ENCODE measurements at regions not wholly inside any gene's neighbourhood (a gene's known extent, or its start where the extent isn't known, plus 50 kb on each side); places are given as distances from the start of the nearest gene placed in this dataset.

DNA sequence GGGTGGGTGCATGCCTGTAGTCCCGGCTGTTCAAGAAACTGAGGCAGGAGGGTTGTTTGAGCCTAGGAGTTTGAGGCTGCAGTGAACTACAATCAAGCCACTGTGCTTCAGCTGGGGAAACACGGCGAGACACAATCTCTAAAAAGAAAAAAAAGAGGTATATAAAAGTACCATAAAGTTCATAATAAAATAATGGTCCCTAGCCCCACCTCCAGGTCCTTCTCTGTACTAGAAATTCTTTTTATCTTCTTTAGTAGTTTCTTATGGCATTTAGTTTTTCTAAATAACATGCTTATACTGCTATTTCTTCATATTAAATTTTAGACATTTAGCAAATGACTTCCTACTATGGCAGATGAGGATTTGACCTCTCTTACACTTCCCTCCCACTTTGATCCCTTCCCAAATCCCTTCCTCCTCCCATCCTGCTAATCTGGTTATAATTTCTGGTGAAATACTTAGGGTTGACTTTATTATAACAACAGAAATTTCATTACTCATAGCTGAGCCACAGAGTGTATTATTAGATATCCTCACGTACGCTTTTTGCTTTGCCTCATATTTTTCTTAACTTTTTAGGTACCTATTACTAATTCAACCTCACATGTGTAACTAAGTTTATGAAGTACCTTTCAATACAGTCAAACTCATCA lies 94.7 kb downstream of the SLC41A2 start:
- in situ Hi-C loops (cut with MboI; ENCODE audit: low sequenced_read_pairs), result loop anchor here (25.0 kb wide), 1 partner anchor 476 kb away; no protein-coding TSS in a partner anchor

DNA sequence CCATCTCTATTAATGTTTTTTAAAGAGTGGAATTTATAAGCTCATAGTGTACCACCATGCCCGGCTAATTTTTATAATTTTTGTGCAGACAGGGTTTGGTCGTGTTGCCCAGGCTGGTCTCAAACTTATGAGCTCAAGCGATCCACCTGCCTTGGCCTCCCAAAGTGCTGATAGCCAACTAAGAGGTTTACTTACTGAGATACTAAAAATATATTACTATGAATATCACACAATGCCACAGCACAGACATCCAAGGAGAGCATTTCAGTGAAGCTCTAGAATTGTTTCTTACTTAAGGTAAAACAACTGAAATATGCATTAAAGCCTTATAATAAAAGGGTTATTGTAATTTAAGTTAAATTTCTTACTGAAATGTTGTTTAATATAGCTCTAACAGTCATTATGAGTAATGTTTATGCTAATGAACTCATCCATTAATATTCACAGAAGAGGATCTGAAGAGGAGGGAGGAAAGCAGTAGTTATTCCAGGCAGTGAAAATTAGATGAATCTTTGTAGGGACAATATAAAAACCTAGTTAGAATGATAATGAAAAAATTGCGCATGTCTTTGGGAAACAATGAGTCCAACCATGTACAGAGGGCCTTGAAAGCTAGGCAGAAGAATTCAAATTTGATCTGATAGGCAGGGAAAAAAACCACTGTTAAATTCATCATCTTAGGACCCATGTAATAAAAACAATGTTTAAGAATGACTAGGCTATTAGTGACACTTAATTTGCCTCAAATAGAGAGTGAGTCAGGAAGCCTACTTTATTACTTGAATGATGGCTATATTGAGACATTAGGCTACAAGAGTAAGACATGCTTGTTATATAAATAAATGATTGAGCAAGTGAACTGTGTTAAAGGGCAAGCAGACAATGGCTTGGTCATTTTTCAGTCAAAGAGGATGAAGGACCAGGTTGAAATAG lies 99.2 kb downstream of the SLC41A2 start:
- in situ Hi-C loops (cut with MboI; ENCODE audit: low sequenced_read_pairs), result loop anchor here (25.0 kb wide), 1 partner anchor 472 kb away; no protein-coding TSS in a partner anchor

DNA sequence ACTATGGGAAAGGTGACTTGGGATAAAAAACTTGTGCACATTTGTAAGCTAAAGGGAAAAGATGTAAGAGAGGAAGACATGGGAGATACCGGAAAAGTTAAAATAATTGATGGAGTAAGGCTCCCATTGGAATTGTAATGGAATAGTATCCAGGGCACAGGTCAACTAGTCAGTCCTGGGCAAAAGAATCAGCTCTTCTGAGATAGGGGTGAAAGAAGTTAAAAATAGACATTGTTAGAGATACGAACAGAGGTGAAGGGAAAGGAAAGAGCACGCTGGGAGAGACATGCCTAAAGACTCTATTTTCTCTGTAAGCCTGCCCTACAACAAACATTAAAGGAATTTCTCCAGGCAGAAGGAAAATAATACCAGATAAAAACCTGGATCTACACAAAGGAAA lies 101.6 kb downstream of the SLC41A2 start:
- in situ Hi-C loops (cut with MboI; ENCODE audit: low sequenced_read_pairs), result loop anchor here (25.0 kb wide), 1 partner anchor 469 kb away; no protein-coding TSS in a partner anchor

DNA sequence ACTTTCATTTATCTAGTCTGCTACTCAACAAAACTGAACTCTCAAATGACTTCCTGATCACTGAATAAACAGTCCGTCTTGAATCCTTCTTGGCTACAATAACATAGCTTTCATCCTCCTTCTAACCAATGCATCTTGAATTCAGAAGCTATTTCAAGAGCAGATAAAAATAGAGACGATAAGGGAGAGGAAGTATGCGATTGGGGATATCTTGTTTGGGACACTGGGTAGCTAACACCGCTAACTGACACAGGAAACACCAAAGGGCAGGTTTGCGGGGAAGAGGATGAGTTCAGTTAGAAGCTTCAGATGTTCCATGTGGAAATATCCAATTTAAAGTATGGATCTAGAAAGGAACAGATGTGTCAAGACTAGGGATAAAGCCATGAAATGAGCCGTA lies 102.5 kb downstream of the SLC41A2 start:
- in situ Hi-C loops (cut with MboI; ENCODE audit: low sequenced_read_pairs), result loop anchor here (25.0 kb wide), 1 partner anchor 468 kb away; no protein-coding TSS in a partner anchor

DNA sequence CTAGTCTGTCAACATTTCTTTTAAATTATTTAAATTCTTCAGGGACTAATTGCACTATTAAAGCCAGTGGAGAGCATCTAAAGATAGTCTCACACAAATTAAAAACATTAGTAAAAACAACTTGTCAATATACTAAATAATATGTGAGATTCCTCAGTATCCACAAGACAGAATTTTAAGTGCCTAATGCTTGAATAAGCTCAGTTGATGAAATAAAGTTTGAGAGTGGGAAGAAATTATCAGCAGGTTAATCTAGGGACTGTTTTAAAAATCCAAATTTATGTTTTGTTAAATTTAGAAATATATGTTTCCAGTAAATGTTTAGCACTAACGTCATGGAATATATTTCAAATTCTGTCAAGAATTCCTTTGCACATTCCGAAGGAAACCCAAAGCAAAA lies 105.2 kb downstream of the SLC41A2 start:
- in situ Hi-C loops (cut with MboI; ENCODE audit: low sequenced_read_pairs), result loop anchor here (25.0 kb wide), 1 partner anchor 466 kb away; no protein-coding TSS in a partner anchor

DNA sequence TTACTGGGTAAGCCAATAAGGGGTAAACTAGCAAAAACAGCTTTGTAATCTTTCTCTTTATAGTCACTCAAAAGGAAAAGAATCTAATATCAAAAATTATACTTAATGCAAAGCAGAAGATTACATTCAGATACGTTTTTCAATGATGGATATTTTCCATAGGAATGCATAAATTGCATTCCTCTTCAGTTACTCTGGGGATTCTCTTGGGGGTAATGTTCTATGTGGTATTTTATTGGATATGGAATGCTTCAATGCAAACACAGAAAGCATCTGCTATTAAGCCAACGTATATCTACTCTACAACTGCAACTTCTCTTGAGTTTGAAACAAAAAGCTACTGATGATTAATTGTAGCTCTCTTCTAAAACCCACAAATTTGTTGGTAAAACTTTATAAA lies 106.0 kb downstream of the SLC41A2 start:
- in situ Hi-C loops (cut with MboI; ENCODE audit: low sequenced_read_pairs), result loop anchor here (25.0 kb wide), 1 partner anchor 465 kb away; no protein-coding TSS in a partner anchor

DNA sequence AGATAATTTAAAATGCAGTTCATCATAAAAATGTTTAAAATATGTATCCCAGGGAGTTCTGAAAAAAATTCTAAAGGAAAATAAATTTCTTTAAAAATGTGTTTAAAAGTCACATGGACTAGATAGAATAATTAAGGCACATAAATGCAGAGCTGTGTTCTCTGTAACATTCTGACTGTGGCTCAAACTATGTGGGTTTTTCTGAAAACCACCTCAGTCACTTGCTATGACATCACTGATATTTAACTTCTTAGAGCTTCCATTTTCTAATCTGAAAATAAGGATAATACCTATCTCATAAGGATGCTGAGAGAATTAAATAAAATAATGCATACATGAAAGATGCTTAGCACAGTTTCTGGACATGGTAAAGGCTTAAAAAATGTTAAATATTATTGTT lies 107.3 kb downstream of the SLC41A2 start:
- in situ Hi-C loops (cut with MboI; ENCODE audit: low sequenced_read_pairs), result loop anchor here (25.0 kb wide), 1 partner anchor 463 kb away; no protein-coding TSS in a partner anchor

DNA sequence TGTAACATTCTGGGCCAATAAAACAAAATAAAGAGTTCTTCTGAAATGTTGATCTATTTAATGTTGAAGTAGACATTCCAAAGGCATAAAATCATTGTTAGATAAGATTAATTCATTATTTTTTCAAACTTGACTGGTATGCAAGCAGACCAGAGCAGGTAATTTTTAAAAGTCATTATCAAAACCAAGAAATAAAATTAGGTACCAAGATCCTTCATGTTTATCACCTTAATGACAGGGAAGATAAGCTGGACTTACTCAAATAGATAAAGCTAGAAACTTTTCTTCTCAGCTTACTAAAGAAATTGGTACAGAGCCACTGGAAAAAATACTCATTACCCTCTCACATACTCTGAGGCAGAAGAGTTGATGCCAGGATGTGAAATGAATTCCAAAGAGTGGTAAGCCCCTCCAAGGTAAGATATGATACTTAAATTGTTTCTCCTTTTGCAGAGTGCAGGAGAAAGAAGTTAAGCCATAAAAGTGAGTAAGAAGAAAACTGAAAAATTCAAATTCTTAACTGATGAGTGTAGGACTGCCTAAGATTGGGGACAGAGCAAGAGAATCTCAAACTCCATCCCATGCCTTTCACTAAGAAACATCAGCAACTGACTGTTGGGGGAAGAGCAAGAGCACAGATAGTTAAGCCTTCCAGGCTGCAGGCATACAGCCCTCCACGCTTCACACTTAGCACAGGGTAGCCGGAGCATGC lies 111.9 kb downstream of the SLC41A2 start:
- in situ Hi-C loops (cut with MboI; ENCODE audit: low sequenced_read_pairs), result no loop called here

DNA sequence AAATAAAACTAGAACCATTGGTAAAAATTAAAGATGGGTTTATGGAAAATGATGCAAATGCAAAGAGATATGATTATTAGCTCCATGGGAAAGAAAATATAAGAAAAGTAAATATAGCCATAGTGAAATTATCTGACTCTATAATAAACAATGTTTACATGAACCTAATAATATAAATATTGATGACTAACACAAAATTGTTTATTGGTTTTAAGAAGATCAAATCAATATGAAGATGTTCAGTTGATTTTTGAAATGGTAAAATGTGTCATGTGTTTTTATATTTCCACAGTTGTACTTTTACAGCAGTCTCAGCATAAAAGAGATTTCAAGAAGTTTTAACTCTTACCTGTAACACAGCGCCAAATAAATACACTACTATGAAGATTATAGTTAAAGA lies 114.0 kb downstream of the SLC41A2 start:
- in situ Hi-C loops (cut with MboI; ENCODE audit: low sequenced_read_pairs), result no loop called here

DNA sequence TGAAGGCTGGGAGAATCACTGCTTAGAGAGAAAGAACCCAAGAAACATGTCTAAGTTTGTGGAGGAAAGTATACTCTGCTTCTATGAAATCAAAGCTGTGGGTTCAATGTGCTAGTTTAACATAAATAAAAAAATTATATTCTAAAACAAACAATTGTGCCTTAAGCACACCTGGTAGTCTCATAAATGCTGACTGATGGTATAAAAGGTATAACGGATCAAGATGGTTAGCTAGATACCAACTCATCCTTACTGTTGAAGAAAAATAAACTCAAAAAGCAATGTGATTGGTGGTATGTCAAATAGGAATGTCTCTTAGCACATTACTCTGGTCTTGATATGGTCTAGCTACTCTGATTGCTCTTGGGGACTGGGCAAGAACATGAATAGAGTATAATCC lies 117.8 kb downstream of the SLC41A2 start:
- in situ Hi-C loops (cut with MboI; ENCODE audit: low sequenced_read_pairs), result no loop called here

DNA sequence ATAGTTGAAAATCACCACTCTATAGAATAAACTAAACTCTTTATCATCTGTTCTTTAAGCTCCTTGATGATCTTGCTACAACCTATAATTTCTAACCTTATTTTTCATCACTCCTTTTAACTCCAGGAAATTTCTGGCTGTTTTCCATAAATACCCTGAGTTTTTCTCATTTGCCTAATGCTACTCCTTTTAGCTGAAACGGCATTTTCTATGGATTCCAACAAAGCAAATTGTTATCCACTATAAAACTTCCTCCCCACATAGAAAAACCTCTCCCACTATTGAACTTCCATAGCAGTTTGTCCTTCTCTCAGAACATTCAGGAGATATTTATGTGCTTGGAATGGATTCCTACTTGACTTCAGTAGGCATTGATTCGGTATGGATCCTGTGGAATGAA lies 122.8 kb downstream of the SLC41A2 start:
- in situ Hi-C loops (cut with MboI; ENCODE audit: low sequenced_read_pairs), result no loop called here

DNA sequence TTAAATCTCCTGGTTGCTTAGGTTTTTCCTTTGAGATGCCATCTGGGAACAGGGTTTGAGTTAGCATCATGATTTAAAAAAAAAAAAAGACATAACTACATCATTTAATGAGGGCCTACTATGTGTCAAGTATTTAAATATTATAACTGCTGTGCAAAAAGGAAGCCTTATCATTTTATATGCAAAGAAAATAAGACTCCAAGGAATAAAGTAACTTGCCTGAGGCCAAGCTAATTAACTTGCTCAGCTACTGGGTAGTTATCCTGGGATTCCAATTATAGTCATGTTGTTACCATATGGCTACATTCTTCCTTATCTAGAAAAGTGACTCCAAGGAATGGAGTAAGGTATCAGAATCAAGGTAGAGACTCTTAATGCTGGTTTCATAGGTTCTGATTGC lies 123.5 kb downstream of the SLC41A2 start:
- in situ Hi-C loops (cut with MboI; ENCODE audit: low sequenced_read_pairs), result no loop called here

DNA sequence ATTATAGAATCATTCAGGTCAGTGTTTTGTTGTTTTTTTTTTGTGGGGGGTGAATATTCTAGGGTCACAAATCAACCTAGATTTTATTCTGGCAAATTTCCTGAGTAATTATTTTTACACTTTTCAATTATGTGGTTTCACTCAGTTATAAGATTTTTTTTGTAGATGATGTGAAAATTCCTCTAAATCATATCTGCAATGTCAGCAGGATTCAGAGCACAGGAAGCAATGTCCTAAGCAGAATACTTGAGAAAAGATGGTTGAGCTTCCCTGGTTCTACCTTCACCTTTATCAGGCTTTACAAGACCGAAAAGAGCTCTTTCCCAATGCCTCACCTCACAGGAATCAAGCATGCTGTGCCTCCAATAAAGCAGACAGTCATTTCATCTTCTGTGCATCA lies 124.3 kb downstream of the SLC41A2 start:
- in situ Hi-C loops (cut with MboI; ENCODE audit: low sequenced_read_pairs), result no loop called here

DNA sequence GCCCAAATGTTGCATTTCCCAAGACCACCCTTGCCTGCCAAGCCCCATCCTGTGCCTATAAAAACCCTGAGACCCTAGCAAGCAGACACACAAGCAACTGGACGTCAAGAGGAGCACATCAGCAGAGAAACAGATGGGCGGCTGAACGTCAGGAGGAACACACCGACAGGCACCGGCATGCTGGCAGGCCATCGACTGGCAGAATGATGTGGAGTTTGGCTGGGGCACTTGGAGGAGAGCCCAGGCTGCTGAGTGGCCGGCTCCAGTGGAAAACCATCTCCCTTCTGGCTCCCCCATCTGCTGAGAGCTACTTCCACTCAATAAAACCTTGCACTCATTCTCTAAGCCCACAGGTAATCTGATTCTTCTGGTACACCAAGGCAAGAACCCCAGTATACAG lies 130.1 kb downstream of the SLC41A2 start:
- in situ Hi-C loops (cut with MboI; ENCODE audit: low sequenced_read_pairs), result no loop called here

DNA sequence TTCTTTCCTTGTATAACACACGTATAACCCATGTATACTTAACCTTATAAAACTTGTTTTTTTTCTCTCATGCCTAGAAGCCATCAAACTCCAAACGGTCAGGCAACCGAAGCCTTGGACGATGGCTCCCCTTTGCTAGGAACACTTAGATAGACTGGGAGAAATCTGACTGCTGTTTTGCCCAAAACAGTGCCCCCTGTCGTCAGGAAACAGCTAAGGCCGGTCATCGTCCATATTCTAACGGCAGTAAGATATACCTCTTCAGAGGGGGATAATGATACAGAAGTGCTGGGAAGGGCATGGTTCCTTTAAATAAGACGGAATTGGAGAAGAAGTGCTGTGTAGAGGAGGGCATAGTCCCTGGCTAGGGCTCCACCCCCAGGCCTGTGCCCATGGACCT lies 130.5 kb downstream of the SLC41A2 start:
- in situ Hi-C loops (cut with MboI; ENCODE audit: low sequenced_read_pairs), result no loop called here

DNA sequence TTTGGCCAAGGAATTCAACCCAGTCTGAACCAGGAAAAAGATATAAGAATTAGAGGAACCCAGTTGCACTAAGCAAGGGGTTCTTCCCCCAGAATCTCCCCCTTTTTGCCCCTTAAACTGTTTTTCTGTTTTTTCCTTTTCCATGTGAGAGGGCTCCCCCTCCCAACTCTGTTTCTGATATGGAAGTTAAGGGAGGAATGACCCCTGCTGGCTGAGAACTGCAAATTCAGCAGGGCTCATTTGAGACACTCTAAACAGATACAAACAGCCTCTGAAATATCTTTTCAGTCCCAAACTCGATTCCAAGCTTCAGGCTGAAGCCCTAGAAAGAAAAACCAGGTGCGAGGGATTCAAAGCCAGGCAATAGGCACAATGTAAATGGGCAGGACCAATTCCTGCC lies 132.7 kb downstream of the SLC41A2 start:
- in situ Hi-C loops (cut with MboI; ENCODE audit: low sequenced_read_pairs), result no loop called here

DNA sequence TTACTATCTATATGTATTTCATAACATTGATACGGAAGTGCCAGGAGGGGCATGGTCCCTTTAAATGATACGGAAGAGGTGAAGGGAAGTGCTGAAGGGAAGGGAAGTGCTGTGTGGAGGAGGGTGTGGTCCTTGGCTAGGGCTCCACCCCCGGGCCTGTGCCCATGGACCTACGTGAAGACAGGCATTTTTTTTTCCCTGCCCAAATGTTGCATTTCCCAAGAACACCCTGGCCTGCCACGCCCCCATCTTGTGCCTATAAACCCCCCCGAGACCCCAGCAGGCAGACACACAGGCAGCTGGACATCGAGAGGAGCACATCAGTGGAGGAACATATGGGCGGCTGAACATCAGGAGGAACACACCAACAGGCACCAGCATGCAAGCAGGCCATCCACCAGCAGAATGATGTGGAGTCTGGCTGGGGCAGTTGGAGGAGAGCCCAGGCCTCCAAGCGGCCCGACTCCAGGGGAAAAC lies 134.1 kb downstream of the SLC41A2 start:
- in situ Hi-C loops (cut with MboI; ENCODE audit: low sequenced_read_pairs), result no loop called here

DNA sequence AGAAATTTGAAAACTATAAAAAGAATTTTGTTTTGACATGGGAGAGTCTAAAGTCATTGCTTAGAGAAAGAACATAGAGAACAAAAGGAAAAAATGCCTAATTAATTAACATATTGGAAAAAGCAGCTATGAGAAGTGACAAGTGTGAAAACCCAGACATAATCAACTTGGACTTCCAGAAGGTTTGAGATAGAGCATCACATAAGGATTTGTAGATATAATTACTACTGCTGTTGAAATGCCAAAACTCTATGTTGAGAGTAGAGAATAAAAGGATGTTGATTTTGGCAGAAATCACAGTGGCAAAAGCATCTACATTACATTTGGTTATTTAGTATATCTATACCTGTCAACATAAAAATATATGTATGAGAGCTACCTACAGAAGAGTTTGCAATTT lies 135.1 kb downstream of the SLC41A2 start:
- in situ Hi-C loops (cut with MboI; ENCODE audit: low sequenced_read_pairs), result no loop called here

DNA sequence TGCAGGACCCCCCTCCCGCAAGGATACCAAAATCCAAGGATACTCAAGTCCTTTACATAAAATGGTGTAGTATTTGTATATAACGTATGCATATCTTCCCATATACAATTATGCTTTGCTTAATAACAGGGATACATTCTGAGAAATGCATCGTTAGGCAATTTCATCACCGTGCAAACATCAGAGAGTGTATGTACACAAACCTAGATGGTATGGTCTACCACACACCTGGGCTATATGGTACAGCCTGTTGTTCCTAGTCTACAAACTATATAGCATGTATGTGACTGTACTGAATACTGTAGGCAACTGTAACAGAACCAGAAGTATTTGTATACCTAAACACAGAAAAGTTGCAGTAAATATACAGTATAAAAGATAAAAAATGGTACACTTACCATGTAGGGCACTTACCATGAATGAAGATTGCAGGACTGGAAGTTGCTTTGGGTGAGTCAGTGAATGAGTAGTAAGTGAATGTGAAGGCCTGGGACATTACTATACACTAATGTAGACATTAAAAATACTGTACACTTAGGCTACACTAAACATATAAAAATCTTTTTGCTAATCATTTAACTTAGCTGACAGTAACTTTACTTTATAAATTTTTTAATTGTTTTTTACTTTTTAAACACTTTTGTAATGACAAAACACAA lies 141.1 kb downstream of the SLC41A2 start:
- in situ Hi-C loops (cut with MboI; ENCODE audit: low sequenced_read_pairs), result no loop called here

DNA sequence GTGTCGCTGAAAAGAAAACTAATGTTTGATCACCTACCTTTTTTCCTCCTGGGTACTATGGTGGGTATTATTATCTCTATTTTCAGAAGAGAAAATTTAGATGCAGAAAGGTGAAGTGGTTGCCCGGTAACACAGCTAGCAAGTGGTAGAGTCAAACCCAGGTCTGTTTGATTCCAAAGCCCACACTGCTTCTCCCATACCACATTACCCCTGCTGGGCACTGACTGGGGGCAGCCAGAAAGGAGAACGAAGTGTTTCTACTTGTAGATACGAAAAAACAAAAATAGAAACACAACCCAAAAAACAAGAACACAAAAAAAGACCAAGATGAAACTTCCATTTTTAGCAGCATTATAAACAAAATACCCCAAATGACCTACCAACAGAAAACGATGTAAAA lies 142.2 kb downstream of the SLC41A2 start:
- in situ Hi-C loops (cut with MboI; ENCODE audit: low sequenced_read_pairs), result no loop called here

DNA sequence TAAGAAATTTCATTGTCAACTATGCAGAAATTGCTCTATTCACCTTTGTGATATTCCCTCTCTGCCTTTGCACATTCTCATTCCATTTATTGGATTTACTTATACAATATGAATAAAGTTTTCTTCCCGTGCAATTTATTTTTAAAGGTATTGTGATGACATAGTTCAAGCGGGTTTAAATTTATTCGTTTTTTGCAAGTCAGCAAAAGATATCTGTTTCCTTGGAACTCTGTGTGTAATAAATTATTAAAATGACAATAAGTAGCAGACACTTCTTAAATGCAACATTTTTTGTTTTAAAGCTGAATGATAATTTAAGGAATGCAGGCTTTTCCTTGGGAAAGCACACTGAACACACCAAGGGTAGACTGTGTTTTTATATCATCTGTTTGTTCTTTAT lies 143.1 kb downstream of the SLC41A2 start:
- in situ Hi-C loops (cut with MboI; ENCODE audit: low sequenced_read_pairs), result no loop called here
